Mesendoderm (in vitro differentiated cells): ENCODE measurements at regions not wholly inside any gene's neighbourhood (a gene's known extent, or its start where the extent isn't known, plus 50 kb on each side); places are given as distances from the start of the nearest gene placed in this dataset.
"Not testable (repeated sequence)": the region's sequence is repeated elsewhere in the genome, so short reads cannot be mapped to it uniquely, and the experiment has no call there.

ENCODE experiments used
- DNase-seq: peaks from one replicate; pipeline ENCODE4 v3.0.0; 2013
- H2AK5ac ChIP-seq: 2 replicates; pipeline ENCODE4 v1.6.1; 2013; ENCODE audit warnings: low read length, inconsistent platforms
- H2BK120ac ChIP-seq: 2 replicates; pipeline ENCODE4 v1.6.1; 2013; ENCODE audit warnings: low read depth, mild to moderate bottlenecking, low read length, moderate library complexity, mixed read lengths
- H2BK15ac ChIP-seq: replicated peaks from 2 replicates; pipeline ENCODE4 v1.6.1; 2013; ENCODE audit warnings: low read depth, mild to moderate bottlenecking, moderate library complexity
- H2BK5ac ChIP-seq: 2 replicates; pipeline ENCODE4 v1.6.1; 2013; ENCODE audit warnings: low read length, inconsistent platforms
- H3K18ac ChIP-seq: 2 replicates; pipeline ENCODE4 v1.6.1; 2013; ENCODE audit warnings: mild to moderate bottlenecking, low read length, mixed read lengths
- H3K23ac ChIP-seq: one replicate; pipeline ENCODE4 v1.6.1; 2013; ENCODE audit warnings: low read length
- H3K27ac ChIP-seq: 2 replicates; pipeline ENCODE4 v1.5.1; 2013; ENCODE audit warnings: low read depth, mild to moderate bottlenecking, inconsistent platforms, low read length, moderate library complexity
- H3K27me3 ChIP-seq: 2 replicates; pipeline ENCODE4 v1.6.1; 2013; ENCODE audit warnings: low read length, control low read depth, mild to moderate bottlenecking, inconsistent platforms; ENCODE audit not compliant: insufficient read depth, poor library complexity
- H3K36me3 ChIP-seq: 2 replicates; pipeline ENCODE4 v1.6.1; 2013; ENCODE audit warnings: low read length, inconsistent platforms; ENCODE audit not compliant: control insufficient read depth, insufficient read depth
- H3K4ac ChIP-seq: one replicate; pipeline ENCODE4 v1.6.1; 2013; ENCODE audit warnings: low read depth, mild to moderate bottlenecking, low read length, moderate library complexity
- H3K4me1 ChIP-seq: 2 replicates; pipeline ENCODE4 v1.6.1; 2013; ENCODE audit warnings: low read depth, low read length, inconsistent platforms; ENCODE audit not compliant: control insufficient read depth
- H3K4me2 ChIP-seq: 2 replicates; pipeline ENCODE4 v1.6.1; 2013; ENCODE audit warnings: low read length
- H3K4me3 ChIP-seq: 2 replicates; pipeline ENCODE4 v1.5.1; 2013; ENCODE audit warnings: mild to moderate bottlenecking, low read length
- H3K56ac ChIP-seq: one replicate; pipeline ENCODE4 v1.6.1; 2013; ENCODE audit warnings: low read length
- H3K79me1 ChIP-seq: 2 replicates; pipeline ENCODE4 v1.6.1; 2013; ENCODE audit warnings: low read length, inconsistent platforms
- H3K79me2 ChIP-seq: 2 replicates; pipeline ENCODE4 v1.6.1; 2013; ENCODE audit warnings: mild to moderate bottlenecking, low read length; ENCODE audit not compliant: control insufficient read depth, insufficient read depth
- H3K9ac ChIP-seq: 2 replicates; pipeline ENCODE4 v1.6.1; 2013; ENCODE audit warnings: low read length, inconsistent platforms
- H4K5ac ChIP-seq: one replicate; pipeline ENCODE4 v1.6.1; 2013; ENCODE audit warnings: low read length
- H4K8ac ChIP-seq: one replicate; pipeline ENCODE4 v1.6.1; 2013; ENCODE audit warnings: low read depth, mild to moderate bottlenecking, control low read depth, low read length, moderate library complexity
- WGBS: extraction: QIAGEN DNeasy Blood & Tissue Kit; methylation state at CpG from one replicate; pipeline ENCODE4 v1.1.7; 2013; ENCODE audit warnings: low lambda C conversion rate, missing lambda C conversion rate; ENCODE audit not compliant: insufficient coverage; ENCODE audit errors: extremely low coverage; 5-methylcytosine and 5-hydroxymethylcytosine counted together

GRCh38 chr9:102445906-102446305 is 549.2 kb upstream of the CYLC2 start:
- H4K8ac ChIP-seq, result no peak overlapping the region
- no peak overlapping the region for H3K4me3 ChIP-seq
- no peaks in the 10 kb centered on the region for H3K27me3 ChIP-seq
- no peaks in the 10 kb centered on the region for H3K79me2 ChIP-seq
- no peak for DNase-seq
- H3K36me3 ChIP-seq, result no peaks in the 10 kb centered on the region
- no peak overlapping the region for H2AK5ac ChIP-seq
- no peak overlapping the region for H2BK15ac ChIP-seq
- WGBS, result no CpG with 5 or more reads among the region's 1 CpG
- no peak overlapping the region for H3K4me2 ChIP-seq
- H3K23ac ChIP-seq, result no peak overlapping the region
- H3K27ac ChIP-seq, result no peak overlapping the region
- H3K4me1 ChIP-seq, result no peaks in the 10 kb centered on the region
- no peaks in the 10 kb centered on the region for H3K79me1 ChIP-seq
- no peak overlapping the region for H3K18ac ChIP-seq
- H2BK120ac ChIP-seq, result no peak overlapping the region
- H3K4ac ChIP-seq, result no peak overlapping the region
- H4K5ac ChIP-seq, result no peak overlapping the region
- no peak overlapping the region for H3K56ac ChIP-seq
- H3K9ac ChIP-seq, result no peak overlapping the region
- H2BK5ac ChIP-seq, result no peak overlapping the region

GRCh38 chr9:102445181-102445747 is 549.9 kb upstream of the CYLC2 start:
- DNase-seq, result no peak
- Histone ChIP-seq H3K23ac (no peak overlapping the region), H3K27me3 (no peaks in the 10 kb centered on the region), H3K18ac (no peak overlapping the region), H2BK15ac (no peak overlapping the region), H2BK5ac (no peak overlapping the region), H3K36me3 (no peaks in the 10 kb centered on the region), H3K9ac (no peak overlapping the region), H3K4me3 (no peak overlapping the region), H4K5ac (no peak overlapping the region), H3K4me1 (no peaks in the 10 kb centered on the region), H4K8ac (no peak overlapping the region), H3K27ac (no peak overlapping the region), H2AK5ac (no peak overlapping the region), H3K4ac (no peak overlapping the region), H3K4me2 (no peak overlapping the region), H3K79me2 (no peaks in the 10 kb centered on the region), H3K56ac (no peak overlapping the region), H2BK120ac (no peak overlapping the region), H3K79me1 (no peaks in the 10 kb centered on the region)
- no CpG with 5 or more reads among the region's 1 CpG for WGBS

GRCh38 chr9:102439583-102439982 is 555.5 kb upstream of the CYLC2 start:
- H2AK5ac ChIP-seq, result no peak overlapping the region
- no peak overlapping the region for H3K27ac ChIP-seq
- DNase-seq, result no peak
- H3K9ac ChIP-seq, result no peak overlapping the region
- no peaks in the 10 kb centered on the region for H3K27me3 ChIP-seq
- no peak overlapping the region for H2BK5ac ChIP-seq
- no peak overlapping the region for H4K5ac ChIP-seq
- no peaks in the 10 kb centered on the region for H3K79me2 ChIP-seq
- no peaks in the 10 kb centered on the region for H3K36me3 ChIP-seq
- H3K4me2 ChIP-seq, result no peak overlapping the region
- no peak overlapping the region for H3K4me3 ChIP-seq
- no peak overlapping the region for H2BK15ac ChIP-seq
- H3K18ac ChIP-seq, result no peak overlapping the region
- H3K56ac ChIP-seq, result no peak overlapping the region
- H3K79me1 ChIP-seq, result no peaks in the 10 kb centered on the region
- H3K4ac ChIP-seq, result no peak overlapping the region
- H2BK120ac ChIP-seq, result no peak overlapping the region
- H3K4me1 ChIP-seq, result no peaks in the 10 kb centered on the region
- H3K23ac ChIP-seq, result no peak overlapping the region
- H4K8ac ChIP-seq, result no peak overlapping the region

GRCh38 chr9:102436599-102436998 is 558.5 kb upstream of the CYLC2 start:
- H3K56ac ChIP-seq, H3K4ac ChIP-seq, H4K5ac ChIP-seq, H3K27ac ChIP-seq, H3K4me1 ChIP-seq, H3K79me2 ChIP-seq, H2BK120ac ChIP-seq, H2BK5ac ChIP-seq, H3K4me3 ChIP-seq, H3K9ac ChIP-seq, H3K36me3 ChIP-seq, H2AK5ac ChIP-seq, H4K8ac ChIP-seq, H3K79me1 ChIP-seq, H3K4me2 ChIP-seq, H3K18ac ChIP-seq, H2BK15ac ChIP-seq, H3K23ac ChIP-seq, DNase-seq, H3K27me3 ChIP-seq: not testable (repeated sequence)
- WGBS, result no CpG with 5 or more reads among the region's 13 CpGs

GRCh38 chr9:102435427-102435826 is 559.7 kb upstream of the CYLC2 start:
- WGBS, result no CpG with 5 or more reads among the region's 3 CpGs
- no peak overlapping the region for H3K9ac ChIP-seq
- no peak overlapping the region for H3K56ac ChIP-seq
- no peaks in the 10 kb centered on the region for H3K4me1 ChIP-seq
- H2BK5ac ChIP-seq, result no peak overlapping the region
- H4K5ac ChIP-seq, result no peak overlapping the region
- H2BK120ac ChIP-seq, result no peak overlapping the region
- H3K27ac ChIP-seq, result no peak overlapping the region
- DNase-seq, result no peak
- H3K4me3 ChIP-seq, result no peak overlapping the region
- H3K4ac ChIP-seq, result no peak overlapping the region
- H3K36me3 ChIP-seq, result no peaks in the 10 kb centered on the region
- no peaks in the 10 kb centered on the region for H3K79me2 ChIP-seq
- no peak overlapping the region for H3K23ac ChIP-seq
- H3K4me2 ChIP-seq, result no peak overlapping the region
- H3K79me1 ChIP-seq, result no peaks in the 10 kb centered on the region
- no peak overlapping the region for H4K8ac ChIP-seq
- no peak overlapping the region for H2AK5ac ChIP-seq
- H2BK15ac ChIP-seq, result no peak overlapping the region
- no peaks in the 10 kb centered on the region for H3K27me3 ChIP-seq
- H3K18ac ChIP-seq, result no peak overlapping the region

GRCh38 chr9:102434545-102434944 is 560.6 kb upstream of the CYLC2 start:
- peak; percentile 11 for DNase-seq
- Histone ChIP-seq H3K9ac (no peak overlapping the region), H3K4ac (no peak overlapping the region), H3K27ac (no peak overlapping the region), H2BK5ac (no peak overlapping the region), H3K27me3 (no peaks in the 10 kb centered on the region), H2BK15ac (no peak overlapping the region), H4K5ac (no peak overlapping the region), H3K79me1 (no peaks in the 10 kb centered on the region), H3K23ac (no peak overlapping the region), H3K4me3 (no peak overlapping the region), H2BK120ac (no peak overlapping the region), H2AK5ac (no peak overlapping the region), H3K36me3 (no peaks in the 10 kb centered on the region), H3K4me2 (no peak overlapping the region), H3K18ac (no peak overlapping the region), H3K56ac (no peak overlapping the region), H3K79me2 (no peaks in the 10 kb centered on the region), H3K4me1 (no peaks in the 10 kb centered on the region), H4K8ac (no peak overlapping the region)
- no CpG with 5 or more reads among the region's 1 CpG for WGBS
